HG02870 (cell line): ENCODE measurements at regions not wholly inside any gene's neighbourhood (a gene's known extent, or its start where the extent isn't known, plus 50 kb on each side); places are given as distances from the start of the nearest gene placed in this dataset.

Source experiments
- ATAC-seq: cut with Tn5 transposase; IDR thresholded peaks from one replicate; pipeline ENCODE4 v1.9.1; 2021; ENCODE audit warnings: mild to moderate bottlenecking, moderate library complexity; ENCODE audit not compliant: unreplicated experiment

- ATAC-seq = no peak
Measured at GRCh38 chr18:60754413-60755009, 381.9 kb upstream of the MC4R start.

GRCh38 chr18:60755134-60755533 is 382.6 kb upstream of the MC4R start:
- ATAC-seq = no peak

DNA sequence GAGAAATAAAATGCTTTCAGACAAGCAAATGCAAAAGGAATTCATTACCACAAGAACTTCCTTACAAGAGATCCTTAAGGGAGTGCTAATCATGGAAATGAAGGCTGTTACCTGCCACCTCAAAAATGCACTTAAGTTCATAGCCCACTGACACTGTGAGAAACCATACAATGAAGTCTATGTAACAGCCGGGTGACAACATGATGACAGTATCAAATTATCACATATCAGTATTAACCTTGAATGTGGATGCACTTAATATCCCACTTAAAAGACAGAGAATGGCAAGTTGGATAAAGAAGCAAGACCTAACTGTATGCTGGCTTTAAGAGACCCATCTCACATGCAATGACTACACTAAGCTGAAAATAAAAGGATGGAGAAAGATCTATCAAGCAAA is 403.4 kb upstream of the MC4R start:
- no peak for ATAC-seq

- no peak for ATAC-seq
Measured at GRCh38 chr18:60784161-60784560, 411.6 kb upstream of the MC4R start.

GRCh38 chr18:60794802-60795201 is 422.2 kb upstream of the MC4R start:
- no peak for ATAC-seq

- no peak for ATAC-seq
Measured at GRCh38 chr18:60804415-60804814, 431.8 kb upstream of the MC4R start.

DNA sequence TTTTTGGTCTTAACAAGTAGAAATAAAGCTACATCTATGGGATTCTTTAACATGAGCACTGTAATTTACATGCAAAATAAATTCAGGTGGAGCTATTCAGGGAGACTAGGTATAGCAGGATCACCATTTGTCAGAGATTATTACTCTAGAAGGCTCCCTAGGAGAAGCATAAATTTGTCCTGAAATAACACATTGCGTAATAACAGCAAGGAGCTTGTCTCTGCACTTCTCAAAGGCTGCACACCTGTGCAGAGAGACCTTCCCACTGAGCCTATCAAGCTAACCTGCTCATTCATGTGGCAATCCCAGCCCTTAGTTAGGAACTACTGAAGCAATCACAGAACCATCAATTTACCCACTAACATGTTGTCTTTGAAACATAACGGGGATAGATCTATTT is 437.4 kb upstream of the MC4R start:
- ATAC-seq = no peak

GRCh38 chr18:60812921-60813320 is 440.3 kb upstream of the MC4R start:
- no peak for ATAC-seq

GRCh38 chr18:60826346-60826745 is 453.8 kb upstream of the MC4R start:
- ATAC-seq = no peak

- ATAC-seq = no peak
Measured at GRCh38 chr18:60831971-60832370, 459.4 kb upstream of the MC4R start.

DNA sequence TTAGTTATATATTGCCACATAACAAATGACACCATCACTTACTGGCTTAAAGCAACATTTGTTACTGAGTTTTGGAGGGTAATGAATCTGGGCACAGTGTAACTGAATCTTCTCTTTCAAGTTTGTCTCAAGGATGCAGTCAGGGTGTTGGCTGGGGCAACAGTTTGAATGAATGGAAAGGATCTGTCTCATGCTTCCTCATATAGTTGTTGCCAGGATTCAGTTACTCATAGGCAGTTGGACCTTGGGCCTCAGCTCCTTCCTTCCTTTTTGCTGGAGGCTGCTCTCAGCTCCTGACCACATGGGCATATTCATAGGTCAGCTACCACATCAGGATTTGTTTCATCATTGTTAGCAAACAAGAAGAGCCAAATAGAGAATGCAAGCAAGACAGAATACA is 466.1 kb upstream of the MC4R start:
- no peak for ATAC-seq

GRCh38 chr18:60846396-60846795 is 473.8 kb upstream of the MC4R start:
- no peak for ATAC-seq

DNA sequence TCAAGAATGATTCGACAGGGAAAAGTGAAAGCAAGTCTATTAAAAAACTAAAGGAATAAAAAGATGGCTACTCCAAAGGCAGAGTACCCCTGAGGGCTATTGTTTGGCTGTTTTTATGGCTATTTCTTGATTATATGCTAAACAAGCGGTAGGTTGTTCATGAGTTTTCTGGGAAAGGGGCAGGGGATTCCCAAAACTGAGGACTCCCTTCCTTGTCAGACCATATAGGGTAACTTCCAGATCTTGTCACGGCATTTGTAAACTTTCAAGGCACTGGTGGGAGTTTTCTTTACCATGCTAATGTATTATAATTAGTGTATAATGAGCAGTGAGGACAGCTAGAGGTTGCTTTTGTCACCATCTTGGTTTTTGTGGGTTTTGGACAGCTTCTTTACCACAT is 474.9 kb upstream of the MC4R start:
- no peak for ATAC-seq

- no peak for ATAC-seq
Measured at GRCh38 chr18:60861575-60861974, 471.7 kb upstream of the CDH20 start.

- ATAC-seq = no peak
Measured at GRCh38 chr18:60862988-60863387, 470.2 kb upstream of the CDH20 start.

GRCh38 chr18:60865801-60866200 is 467.4 kb upstream of the CDH20 start:
- no peak for ATAC-seq

- ATAC-seq = no peak
Measured at GRCh38 chr18:60870261-60871153, 462.7 kb upstream of the CDH20 start.

DNA sequence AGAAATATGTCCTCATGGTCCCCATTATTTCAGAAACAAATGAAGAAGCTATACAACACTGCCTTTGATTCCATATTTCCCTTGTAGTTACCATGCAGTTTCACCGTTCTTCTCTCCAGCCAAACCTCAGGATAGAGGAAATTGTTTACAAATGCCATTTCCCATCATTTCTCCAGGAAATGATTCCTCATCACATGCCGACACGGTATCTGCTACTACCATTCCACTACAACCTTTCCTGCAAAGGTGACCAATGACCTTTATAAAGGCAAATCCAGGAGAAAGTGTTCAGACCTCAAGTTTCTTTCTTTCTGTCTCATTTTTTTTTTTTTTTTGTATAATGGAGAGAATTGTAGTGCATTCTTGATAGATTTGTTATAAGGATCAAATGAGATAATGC is 460.8 kb upstream of the CDH20 start:
- no peak for ATAC-seq

DNA sequence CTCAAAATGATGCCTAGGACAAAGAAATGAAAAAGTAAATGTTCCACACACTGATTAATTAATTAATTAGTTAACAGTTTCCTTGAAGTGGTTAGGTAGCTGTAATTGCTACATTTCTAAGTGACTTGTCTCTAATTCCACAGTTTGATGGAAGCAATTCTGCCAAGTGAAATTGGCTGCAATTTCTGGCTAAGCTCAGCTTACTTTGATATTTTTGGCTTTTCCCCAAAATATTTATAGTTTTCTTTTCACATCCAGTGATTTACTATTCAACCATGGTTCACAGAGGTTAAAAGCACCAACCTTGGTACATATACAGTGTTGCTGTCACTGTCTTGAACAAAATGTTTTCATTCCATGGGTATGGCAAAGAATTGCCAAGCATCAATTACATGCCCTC is 459.5 kb upstream of the CDH20 start:
- no peak for ATAC-seq

- no peak for ATAC-seq
Measured at GRCh38 chr18:60875957-60876507, 457.2 kb upstream of the CDH20 start.

GRCh38 chr18:60880184-60880583 is 453.0 kb upstream of the CDH20 start:
- ATAC-seq = no peak

- no peak for ATAC-seq
Measured at GRCh38 chr18:60883587-60883986, 449.6 kb upstream of the CDH20 start.
